Gastrocnemius medialis (tissue), 4 donors: ENCODE measurements at regions not wholly inside any gene's neighbourhood (a gene's known extent, or its start where the extent isn't known, plus 50 kb on each side); places are given as distances from the start of the nearest gene placed in this dataset.

Experiments
- ATAC-seq, 2 donors: fragments of 150-250 bp; one replicate each; pipeline ENCODE4 v1.9.1; 2016
- DNase-seq, 2 donors: peaks; one replicate each; pipeline ENCODE4 v3.0.0-alpha.2; 2019
- H3K27ac ChIP-seq, 4 donors: fragments of 200-600 bp; sonication (generic); 1 replicate in 1 of 4; 2 replicates in 3 of 4; pipeline ENCODE4 v1.5.1; 2016 to 2018; ENCODE audit warnings: mild to moderate bottlenecking in 2 of 4, moderate library complexity in 1 of 4
- H3K27me3 ChIP-seq, 3 donors: fragments of 200-600 bp; sonication (generic) in 2 of 3; 1 replicate in 1 of 3; 2 replicates in 2 of 3; pipeline versions ENCODE4 v1.5.1 to v1.6.0; 2016 to 2019; ENCODE audit warnings: mild to moderate bottlenecking in 1 of 3, moderate library complexity in 1 of 3
- H3K36me3 ChIP-seq, 2 donors: fragments of 200-600 bp; sonication (generic) in 1 of 2; one replicate each; pipeline ENCODE4 v1.5.1; 2017 to 2018
- H3K4me1 ChIP-seq, 2 donors: fragments of 200-600 bp; sonication (generic) in 1 of 2; one replicate each; pipeline ENCODE4 v1.5.1; 2016 to 2017; ENCODE audit warnings: mild to moderate bottlenecking in 2 of 2
- H3K4me3 ChIP-seq, 4 donors: fragments of 200-600 bp; sonication (generic) in 3 of 4; 1 replicate in 1 of 4; 2 replicates in 3 of 4; pipeline ENCODE4 v1.5.1; 2016 to 2019; ENCODE audit warnings: mild to moderate bottlenecking in 2 of 4
- H3K9me3 ChIP-seq, 3 donors: fragments of 200-600 bp; sonication (generic) in 2 of 3; 1 replicate in 1 of 3; 2 replicates in 2 of 3; pipeline ENCODE4 v1.5.1; 2016 to 2019
- CTCF ChIP-seq, 5 experiments: fragments of 450-650 bp in 3 of 5; fragments of 200-600 bp in 2 of 5; sonication (generic) in 2 of 5; IDR thresholded peaks in 4 of 5; conservative IDR thresholded peaks in 1 of 5; 1 replicate in 4 of 5; 2 replicates in 1 of 5; pipeline ENCODE4 v1.5.1; 2016 to 2019; ENCODE audit warnings: antibody characterized with exemption in 5 of 5, mild to moderate bottlenecking in 3 of 5, moderate library complexity in 3 of 5
- POLR2A ChIP-seq, 2 donors: fragments of 450-650 bp; IDR thresholded peaks; one replicate each; pipeline ENCODE4 v1.6.1; 2017; ENCODE audit warnings: antibody characterized with exemption in 2 of 2, mild to moderate bottlenecking in 2 of 2, moderate library complexity in 2 of 2
- in situ Hi-C, 4 donors: fragments of 200-750 bp; cut with MboI; loops; one replicate each; pipeline versions ENCODE4 v1.15.0 to v1.8.0; 2017; ENCODE audit warnings: low sequenced_read_pairs in 4 of 4
- intact Hi-C: fragments of 100-400 bp; cut with DNase I; formaldehyde crosslinking; loops from one replicate; pipeline ENCODE4 v1.15.1; 2023; ENCODE audit warnings: low total_unique reads

- Histone ChIP-seq H3K4me3 (no peak overlapping the region), H3K4me1 (no peaks in the 10 kb centered on the region), H3K36me3 (no peaks in the 10 kb centered on the region), H3K27me3 (no peaks in the 10 kb centered on the region), H3K9me3 (no peaks in the 10 kb centered on the region), H3K27ac (no peak overlapping the region)
- intact Hi-C loops (no loop called here), in situ Hi-C loops (no loop called here)
- no peak for DNase-seq
- TF ChIP-seq POLR2A (IDR thresholded peaks at IDR 0.05) (no peak), CTCF (IDR thresholded peaks at IDR 0.05 in 4 of 5, conservative IDR thresholded peaks at IDR 0.05 in 1 of 5) (no peak)
- no peak for ATAC-seq
Measured at GRCh38 chr10:108049668-108050067, 885.2 kb upstream of the SORCS1 start.

GRCh38 chr10:108048898-108049297 lies 884.4 kb upstream of the SORCS1 start:
- intact Hi-C loops: no loop called here
- in situ Hi-C loops: no loop called here
- no peak for TF ChIP-seq CTCF (IDR thresholded peaks at IDR 0.05 in 4 of 5, conservative IDR thresholded peaks at IDR 0.05 in 1 of 5)
- TF ChIP-seq POLR2A (IDR thresholded peaks at IDR 0.05): no peak
- ATAC-seq (no peak), DNase-seq (no peak)
- H3K4me3 ChIP-seq: no peak overlapping the region
- H3K9me3 ChIP-seq: no peaks in the 10 kb centered on the region
- no peak overlapping the region for H3K27ac ChIP-seq
- H3K27me3 ChIP-seq: no peaks in the 10 kb centered on the region
- no peaks in the 10 kb centered on the region for H3K4me1 ChIP-seq
- no peaks in the 10 kb centered on the region for H3K36me3 ChIP-seq

GRCh38 chr10:108039821-108040584 lies 875.5 kb upstream of the SORCS1 start:
- H3K9me3 ChIP-seq: no peaks in the 10 kb centered on the region
- no peaks in the 10 kb centered on the region for H3K27me3 ChIP-seq
- H3K4me1 ChIP-seq: no peaks in the 10 kb centered on the region
- DNase-seq (no peak), ATAC-seq (no peak)
- TF ChIP-seq POLR2A (IDR thresholded peaks at IDR 0.05): no peak
- TF ChIP-seq CTCF (IDR thresholded peaks at IDR 0.05 in 4 of 5, conservative IDR thresholded peaks at IDR 0.05 in 1 of 5): no peak
- intact Hi-C loops (no loop called here), in situ Hi-C loops (no loop called here)
- no peak overlapping the region for H3K27ac ChIP-seq
- no peak overlapping the region for H3K4me3 ChIP-seq
- H3K36me3 ChIP-seq: no peaks in the 10 kb centered on the region

GRCh38 chr10:108037061-108037460 lies 872.6 kb upstream of the SORCS1 start:
- Histone ChIP-seq H3K9me3 (no peaks in the 10 kb centered on the region), H3K4me3 (no peak overlapping the region), H3K27ac (no peak overlapping the region), H3K36me3 (no peaks in the 10 kb centered on the region), H3K4me1 (no peaks in the 10 kb centered on the region), H3K27me3 (no peaks in the 10 kb centered on the region)
- in situ Hi-C loops: no loop called here
- ATAC-seq (no peak), DNase-seq (no peak)
- no peak for TF ChIP-seq CTCF (IDR thresholded peaks at IDR 0.05 in 4 of 5, conservative IDR thresholded peaks at IDR 0.05 in 1 of 5)
- no peak for TF ChIP-seq POLR2A (IDR thresholded peaks at IDR 0.05)
- intact Hi-C loops: no loop called here

GRCh38 chr10:108036265-108036664 lies 871.8 kb upstream of the SORCS1 start:
- ATAC-seq (no peak), DNase-seq (no peak)
- Histone ChIP-seq H3K27ac (no peak overlapping the region), H3K36me3 (no peaks in the 10 kb centered on the region), H3K9me3 (no peaks in the 10 kb centered on the region), H3K4me1 (no peaks in the 10 kb centered on the region), H3K4me3 (no peak overlapping the region), H3K27me3 (no peaks in the 10 kb centered on the region)
- TF ChIP-seq POLR2A (IDR thresholded peaks at IDR 0.05) (no peak), CTCF (IDR thresholded peaks at IDR 0.05 in 4 of 5, conservative IDR thresholded peaks at IDR 0.05 in 1 of 5) (no peak)
- intact Hi-C loops: no loop called here
- in situ Hi-C loops: no loop called here
